HT-29 (cell line): ENCODE measurements at regions not wholly inside any gene's neighbourhood (a gene's known extent, or its start where the extent isn't known, plus 50 kb on each side); places are given as distances from the start of the nearest gene placed in this dataset.

Experiments
- DNase-seq: peaks from one replicate; pipeline ENCODE4 v3.0.0-alpha.2; 2015; ENCODE audit warnings: low spot score

DNA sequence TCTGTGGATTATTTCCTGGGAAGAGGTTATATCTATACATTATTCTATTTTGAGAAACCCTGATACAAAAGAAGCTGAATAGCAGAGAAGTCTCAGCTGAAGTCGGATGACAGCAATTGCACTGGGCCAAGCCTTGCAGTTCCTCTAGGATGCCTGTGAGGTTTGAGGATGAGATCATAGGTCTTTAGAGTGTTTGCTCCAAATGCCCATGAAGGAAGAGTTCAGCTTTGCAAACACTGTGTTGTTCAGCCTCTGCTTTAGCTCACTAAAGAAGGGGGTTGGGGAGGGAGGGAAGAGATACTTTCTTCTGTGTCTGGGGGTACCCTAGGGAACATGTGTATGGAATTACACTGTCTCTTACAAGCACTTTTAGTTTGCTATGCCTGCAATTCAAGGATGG, 282.5 kb upstream of the NRP1 start:
- no peak for DNase-seq

DNA sequence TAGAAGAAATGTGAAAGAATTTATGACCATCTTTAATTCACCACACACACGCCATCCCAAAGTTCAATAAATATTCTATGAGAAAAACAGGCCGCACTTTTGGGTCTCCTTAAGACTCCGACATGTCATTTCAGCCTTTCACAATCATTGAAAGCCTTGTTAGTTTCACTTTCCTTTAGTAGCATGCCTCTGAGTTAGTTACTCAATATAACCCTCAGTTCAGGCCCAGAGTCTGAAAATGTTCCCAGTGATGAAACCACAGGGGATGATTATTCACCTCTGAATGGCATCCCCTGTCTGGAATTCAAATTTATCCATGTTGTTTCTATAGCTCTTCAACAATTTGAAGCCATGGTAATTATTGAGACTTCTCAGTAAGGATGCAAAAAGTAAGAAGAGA, 278.1 kb upstream of the NRP1 start:
- no peak for DNase-seq

DNA sequence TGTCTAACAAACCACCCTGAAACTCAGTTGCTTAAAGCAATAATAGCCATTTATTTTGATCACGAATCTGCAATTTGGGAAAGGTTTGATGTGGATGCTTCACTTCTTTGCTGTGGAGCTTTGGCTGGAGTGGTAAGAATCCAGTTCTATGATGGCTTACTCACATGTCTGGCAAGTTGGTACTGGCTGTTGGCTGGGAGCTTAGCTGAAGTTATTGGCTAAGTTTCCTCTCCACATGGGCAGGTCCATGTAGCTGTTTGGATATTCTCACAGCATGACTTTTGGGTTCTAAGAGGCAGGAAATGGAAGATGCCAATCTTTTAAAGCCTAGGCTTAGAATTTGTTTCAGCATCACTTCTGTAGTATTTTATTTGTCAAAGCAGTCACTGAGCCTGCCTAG, 277.6 kb upstream of the NRP1 start:
- no peak for DNase-seq

DNA sequence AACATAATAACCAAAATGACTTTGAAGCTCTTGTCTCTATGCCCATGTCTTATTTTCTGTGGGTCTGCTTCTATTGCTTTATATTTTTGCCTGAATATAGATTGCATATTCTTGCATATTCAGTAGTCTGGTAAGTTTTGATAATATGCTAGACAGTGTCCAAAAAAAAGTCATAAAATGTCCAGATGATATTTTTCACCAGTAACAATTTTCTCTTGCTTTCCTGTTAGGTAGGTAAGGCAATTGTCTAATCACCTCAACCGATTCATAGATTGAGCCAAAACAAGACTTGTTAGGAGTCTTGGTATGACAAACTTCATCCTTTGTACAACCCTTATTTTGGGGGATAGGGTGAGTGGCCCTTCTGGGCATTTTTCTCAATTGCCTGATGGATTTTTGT, 277.0 kb upstream of the NRP1 start:
- DNase-seq: no peak

DNA sequence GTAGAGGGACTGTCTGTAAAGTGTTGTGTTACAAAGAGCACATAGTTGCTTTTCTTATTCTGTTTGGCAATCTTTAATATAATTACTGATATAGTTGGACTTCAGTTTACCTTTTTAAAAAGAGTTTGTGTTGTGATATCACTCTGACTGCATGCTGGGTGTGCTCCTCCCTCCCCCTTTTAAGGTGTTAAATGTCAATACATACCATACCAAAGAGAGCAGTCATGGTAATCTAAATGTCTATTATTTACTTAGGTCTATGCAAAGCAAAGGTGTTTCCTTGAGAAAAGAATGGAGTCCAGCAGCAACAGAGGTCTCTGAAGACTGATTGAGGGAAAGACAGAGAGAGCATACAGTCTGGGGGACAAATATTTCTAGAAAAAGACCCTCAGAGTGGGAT, 275.1 kb upstream of the NRP1 start:
- DNase-seq: no peak

DNA sequence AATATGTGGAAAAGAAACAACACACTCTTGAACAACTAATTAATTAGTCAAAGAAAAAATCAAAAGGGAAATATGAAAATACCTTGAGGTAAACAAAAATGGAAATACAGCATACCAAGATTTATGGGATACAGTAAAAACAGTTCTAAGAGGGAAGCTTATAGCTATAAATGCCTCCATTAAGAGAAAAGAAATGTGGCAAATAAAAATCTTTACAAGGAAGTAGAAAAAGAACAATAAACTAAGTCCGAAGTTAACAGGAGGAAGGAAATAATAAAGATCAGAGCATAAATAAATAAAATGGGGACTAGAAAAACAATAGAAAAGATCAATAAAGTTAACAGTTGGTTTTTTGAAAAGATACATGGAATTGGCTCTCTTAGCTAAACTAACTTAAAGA, 267.8 kb upstream of the NRP1 start:
- DNase-seq: peak; percentile 22

DNA sequence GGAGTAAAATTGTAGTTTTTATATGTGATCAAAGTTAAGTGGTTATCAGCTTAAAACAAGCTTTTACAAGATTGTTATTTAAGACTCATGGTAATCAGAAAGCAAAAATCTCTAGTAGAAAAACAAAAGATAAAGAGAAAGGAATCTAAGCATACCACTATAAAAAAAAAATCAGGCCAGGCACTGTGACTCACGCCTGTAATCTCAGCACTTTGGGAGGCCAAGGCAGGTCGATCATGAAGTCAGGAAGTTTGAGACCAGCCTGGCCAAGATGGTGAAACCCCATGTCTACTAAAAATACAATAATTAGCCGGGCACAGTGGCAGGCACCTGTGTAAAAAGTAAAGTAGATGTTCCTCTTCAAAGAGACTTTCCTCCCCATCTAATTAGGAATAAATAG, 265.9 kb upstream of the NRP1 start:
- no peak for DNase-seq

DNA sequence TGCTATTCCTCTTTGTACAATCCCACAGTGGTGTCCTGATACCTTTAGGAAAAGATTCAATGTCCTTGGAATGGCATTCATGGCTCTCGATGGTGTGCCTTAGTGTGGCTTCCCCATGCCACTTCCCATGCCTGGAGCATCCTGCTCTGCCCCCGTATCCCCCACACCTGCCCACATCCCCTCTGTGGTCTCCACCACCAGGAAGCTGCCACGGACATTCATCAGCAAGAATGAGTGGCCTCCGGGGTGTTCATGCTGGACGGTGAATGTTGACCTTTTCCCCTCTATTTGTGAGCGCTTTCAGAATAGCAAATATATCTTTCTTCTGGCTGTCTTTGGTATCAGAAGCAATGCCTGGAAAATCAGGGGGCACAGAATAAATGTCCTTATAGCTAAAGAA, 262.0 kb upstream of the NRP1 start:
- DNase-seq: no peak

DNA sequence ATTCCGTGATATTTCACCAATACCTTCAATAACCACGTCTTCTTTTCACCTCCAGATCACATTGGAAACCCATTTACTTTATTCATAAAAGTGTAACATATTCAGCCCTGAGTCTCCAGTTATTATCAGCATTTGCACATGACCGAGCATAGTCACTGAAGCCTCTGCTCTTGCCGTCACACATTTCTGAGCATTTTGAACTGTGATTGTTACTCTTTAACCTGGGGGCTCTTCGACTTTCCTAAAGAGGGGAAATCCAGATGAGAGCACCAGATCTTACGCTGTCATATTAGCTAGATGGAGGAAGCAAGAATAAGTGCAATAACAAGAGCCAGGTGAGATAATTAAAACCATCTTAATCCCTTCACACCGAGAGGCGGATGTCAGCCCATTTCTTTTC, 260.0 kb upstream of the NRP1 start:
- no peak for DNase-seq

DNA sequence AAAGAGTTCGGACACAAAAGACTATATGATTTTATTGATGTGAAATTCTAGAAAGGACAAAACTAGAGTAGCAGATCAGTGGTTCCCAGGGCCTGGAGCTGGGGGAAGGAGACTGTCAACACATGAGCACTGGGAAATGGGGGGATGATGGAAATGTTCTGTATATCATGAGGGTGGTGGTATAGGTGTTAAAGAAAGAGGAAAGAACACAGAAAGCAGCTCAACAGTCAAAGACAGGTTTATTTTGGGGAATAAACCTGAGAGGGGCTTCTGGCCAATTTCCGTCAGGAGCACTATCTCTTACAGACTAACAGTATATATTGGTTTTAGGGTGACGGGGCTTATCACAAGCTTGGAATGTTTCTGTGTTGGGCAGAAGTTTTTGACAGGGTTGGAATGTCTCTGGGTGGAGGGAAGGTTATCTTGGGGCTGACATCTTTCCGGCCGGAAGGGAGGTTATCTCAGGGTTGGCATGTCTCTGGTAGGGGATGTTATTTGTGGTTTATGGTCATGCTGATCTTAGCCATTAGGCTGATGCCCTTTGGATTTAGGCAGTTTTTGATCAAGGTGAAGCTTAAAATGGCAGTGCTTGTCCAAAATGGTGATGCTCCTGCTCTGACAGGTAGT, 254.6 kb upstream of the NRP1 start:
- no peak for DNase-seq

DNA sequence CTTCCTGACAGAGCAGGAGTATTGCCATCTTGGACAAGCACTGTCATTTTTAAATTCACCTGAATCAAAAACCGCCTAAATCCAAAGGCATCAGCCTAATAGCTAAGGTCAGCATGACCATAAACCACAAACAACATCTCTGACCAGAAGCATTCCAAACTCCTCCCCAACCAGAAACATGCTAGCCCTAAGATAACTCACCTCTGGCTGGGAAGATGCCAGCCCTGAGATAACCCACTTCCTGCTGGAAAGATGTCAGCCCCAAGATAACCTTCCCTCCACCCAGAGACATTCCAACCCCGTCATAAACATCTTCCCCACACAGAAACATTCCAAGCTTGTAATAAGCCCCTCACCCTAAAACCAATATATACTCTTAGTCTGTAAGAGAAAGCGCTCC, 250.1 kb upstream of the NRP1 start:
- peak; percentile 54 for DNase-seq

DNA sequence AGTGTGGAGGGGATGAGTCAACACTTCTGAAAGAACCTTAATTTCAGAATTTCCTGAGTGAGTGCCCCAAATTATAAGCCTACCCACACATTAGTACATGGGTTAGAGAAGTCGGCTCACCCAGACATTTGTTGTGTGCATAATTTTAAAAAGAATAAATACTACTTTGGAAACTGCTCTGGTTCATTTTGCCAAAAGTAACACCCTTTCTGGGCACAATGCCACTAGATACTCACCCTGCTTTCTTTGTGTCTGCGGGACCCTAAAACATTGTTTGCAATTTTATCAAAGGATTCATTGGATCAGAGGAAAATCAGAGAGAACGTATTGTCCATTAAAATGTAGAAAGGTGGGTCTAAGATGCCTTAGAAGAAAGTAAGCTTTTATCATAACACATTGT, 245.5 kb upstream of the NRP1 start:
- DNase-seq: no peak

DNA sequence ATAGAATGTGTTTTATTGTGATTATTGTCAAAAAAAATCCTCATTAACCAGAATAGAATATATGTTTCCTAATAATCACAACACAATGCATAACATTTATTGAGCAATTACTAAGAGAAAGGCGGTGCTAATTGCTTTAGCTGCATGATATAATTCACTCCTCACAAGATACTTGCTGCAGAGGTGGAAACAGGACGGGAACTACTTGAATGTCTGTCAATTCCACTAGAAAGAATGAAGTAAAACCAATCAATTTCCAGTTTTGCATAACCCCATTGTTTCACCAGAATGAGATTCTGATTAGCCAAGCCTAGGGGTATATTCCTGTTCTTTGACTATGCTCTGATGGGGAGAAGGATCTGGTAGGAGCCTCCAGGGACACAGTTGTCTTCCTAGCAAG, 239.1 kb upstream of the NRP1 start:
- no peak for DNase-seq

DNA sequence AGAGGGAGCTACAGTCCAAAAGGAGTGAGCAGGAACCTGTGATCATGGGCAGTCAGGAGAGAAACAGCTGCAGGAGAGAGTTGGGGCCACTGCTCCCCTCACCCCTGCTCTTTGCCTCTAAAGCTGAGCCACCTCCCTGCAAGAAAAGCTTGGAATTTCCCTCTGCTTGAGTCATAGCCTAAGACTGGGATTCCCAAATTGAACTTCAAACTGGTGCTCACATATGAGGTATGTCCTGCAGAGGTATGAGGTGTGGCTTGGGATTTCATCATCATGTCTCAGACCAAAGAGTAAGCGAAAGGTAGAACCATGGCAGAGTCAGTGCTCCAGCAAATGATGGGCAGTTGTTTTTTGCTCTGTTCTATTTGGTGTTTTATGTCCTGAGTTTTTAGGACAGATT, 237.1 kb upstream of the NRP1 start:
- no peak for DNase-seq

DNA sequence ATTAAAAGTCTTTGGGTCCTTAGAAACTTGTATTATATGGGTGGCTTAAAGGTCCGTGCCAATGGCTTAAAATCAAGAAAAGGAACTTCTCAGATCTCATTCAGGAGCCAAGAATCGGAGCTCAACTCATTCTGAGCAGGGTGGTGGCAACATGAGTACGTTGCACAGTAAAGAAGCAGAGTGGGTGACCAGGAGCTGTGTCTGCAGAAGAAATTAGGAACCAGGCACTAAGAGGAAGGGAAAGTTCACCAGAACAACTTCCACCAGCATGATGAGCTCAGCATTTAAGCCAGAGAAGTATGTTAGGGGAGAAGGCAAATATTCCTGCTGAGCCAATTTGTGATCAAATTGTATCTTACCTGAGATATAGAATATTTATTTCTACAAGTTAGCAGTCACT, 236.0 kb upstream of the NRP1 start:
- DNase-seq: no peak

DNA sequence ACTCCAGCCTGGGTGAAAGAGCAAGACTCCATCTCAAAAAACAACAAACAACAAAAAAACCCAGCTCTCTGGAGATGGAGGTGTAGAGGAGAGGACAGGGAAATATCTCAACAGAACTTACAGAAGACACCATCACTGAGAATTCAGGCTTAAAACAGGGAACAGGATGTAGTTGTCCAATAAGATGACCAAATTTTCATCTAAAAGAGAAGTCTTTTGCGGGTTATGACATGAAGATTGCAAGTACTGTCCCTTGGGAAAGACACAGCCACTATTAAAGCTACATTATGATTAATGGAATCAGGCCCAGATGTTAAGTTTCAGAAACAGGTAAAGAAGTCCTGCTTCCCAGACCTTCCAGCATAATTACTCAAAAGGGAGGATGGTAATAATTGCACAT, 235.2 kb upstream of the NRP1 start:
- DNase-seq: no peak

DNA sequence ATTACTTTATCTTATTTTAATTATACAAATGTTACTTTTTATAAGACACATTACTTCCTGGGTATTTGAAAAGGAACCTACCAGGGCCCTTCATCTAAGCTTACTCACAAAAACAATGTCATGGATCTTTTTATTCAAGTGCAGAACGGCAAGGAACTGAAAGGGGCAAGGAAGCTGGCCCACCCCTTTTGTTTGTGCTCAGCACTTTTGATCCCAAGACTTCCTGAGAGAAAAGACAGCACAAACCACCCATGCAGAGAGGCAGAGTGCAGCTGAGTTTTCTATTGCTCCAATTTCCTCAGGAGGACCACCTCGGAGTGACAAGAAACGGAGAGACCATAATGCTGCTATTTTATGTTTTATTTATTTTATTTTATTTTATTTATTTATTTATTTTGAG, 232.0 kb upstream of the NRP1 start:
- no peak for DNase-seq

DNA sequence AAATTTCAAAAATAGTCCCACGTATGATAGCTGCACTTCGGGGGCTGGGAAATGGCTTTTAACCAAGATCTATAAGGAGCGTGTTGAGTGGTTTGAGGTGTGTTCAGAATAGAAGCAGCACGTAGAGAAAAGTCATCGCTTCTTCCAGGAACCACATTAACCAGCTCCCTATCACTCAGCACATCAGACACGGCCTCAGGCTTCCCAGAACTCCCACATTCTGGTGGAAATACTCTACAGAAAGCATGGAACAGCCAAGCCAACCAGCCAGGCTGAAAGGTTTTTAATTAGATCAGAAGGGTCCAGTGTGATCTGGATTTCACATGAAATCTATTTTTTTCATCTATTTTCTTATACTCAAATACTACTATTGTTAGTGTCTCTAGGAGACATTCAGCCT, 231.5 kb upstream of the NRP1 start:
- no peak for DNase-seq

DNA sequence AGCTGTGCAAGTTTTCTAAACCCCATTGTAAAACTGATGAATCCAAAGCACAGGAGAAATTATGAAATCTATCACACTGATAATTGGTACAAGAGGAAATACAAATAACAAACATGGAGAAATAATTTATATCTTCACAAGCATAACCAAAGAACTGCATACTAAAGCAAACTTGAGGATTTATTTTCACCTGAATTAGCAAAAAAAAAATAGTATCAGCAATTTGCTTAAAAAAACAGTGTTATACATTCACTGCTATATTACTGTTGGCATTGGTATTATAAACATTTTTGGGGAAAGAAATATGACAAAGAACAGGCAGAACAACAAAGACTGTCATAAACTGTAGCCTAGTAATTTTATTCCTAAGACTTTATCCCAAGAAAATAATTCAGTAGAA, 230.8 kb upstream of the NRP1 start:
- DNase-seq: no peak

DNA sequence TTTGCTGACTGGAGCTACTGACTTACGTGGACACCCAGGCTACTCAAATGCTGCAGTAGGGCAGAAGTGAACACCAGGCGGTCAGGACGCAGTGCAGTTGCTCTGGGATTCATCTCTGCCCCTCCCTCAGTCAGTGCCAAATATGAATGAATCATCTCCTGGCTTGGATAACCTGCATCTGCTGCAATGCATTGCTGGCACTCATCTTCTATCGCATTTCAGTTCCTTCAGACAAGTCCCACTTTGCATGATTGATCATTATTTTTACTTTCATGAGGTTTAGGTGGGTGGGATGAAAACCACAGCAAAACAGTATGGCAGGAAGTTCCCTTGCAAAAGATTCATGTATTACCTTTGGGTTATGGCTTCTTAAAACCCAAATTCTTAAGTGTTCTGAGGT, 224.6 kb upstream of the NRP1 start:
- no peak for DNase-seq

DNA sequence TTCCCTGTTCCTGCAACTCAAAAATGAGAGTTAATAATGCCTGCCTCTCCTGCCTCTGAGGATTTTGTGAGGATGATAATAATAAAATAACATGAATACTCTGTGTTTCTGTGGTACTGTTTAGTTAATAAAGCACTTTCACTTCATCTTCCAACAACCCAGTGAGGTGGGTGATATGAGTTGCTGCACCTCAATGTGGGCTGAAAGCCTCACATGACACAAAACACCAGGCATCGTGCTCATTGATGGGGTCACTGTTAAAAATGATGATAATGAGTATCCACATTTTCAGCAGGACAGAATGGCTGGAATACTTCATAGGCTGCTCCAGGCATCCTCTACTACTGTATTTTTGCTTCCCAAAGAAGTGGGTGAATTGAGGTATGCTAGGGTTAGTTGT, 222.8 kb upstream of the NRP1 start:
- DNase-seq: no peak

DNA sequence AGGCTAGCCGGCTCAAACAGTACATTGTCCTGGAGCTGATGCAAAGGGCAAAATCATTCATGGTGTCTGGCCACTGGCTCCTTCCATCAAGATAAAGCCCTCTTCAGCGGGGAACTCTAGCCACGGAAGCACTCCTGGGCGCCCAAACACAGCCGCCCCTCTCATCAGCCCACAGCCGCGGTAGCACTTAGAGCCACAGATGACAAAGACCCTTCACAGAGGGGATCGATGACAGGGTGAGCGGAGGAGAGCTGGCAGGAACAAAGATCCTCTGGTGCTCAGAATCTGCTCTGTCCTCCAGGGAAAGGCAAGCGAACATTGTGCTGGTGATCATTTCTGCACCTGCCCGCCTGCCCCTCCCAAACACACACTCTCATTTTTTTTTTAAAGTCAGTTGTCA, 222.2 kb upstream of the NRP1 start:
- DNase-seq: no peak

DNA sequence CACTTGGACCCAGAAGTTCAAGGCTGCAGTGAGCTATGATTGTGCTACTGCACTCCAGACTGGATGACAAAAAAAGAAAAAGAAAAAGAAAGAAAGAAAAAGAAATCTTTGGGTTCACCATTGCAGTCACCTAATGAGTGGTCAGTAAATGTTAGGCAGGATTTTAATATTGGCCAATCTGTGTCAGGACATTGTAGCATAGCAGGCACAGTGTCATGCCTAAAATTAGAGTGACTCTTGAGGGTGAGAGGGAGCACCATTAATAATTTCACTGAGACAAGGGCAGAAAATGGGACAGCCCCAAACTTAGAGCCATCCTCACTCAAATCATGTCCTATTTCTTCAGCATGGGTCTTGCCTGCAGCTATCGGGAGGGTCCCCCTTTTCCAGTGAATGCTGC, 221.6 kb upstream of the NRP1 start:
- no peak for DNase-seq

DNA sequence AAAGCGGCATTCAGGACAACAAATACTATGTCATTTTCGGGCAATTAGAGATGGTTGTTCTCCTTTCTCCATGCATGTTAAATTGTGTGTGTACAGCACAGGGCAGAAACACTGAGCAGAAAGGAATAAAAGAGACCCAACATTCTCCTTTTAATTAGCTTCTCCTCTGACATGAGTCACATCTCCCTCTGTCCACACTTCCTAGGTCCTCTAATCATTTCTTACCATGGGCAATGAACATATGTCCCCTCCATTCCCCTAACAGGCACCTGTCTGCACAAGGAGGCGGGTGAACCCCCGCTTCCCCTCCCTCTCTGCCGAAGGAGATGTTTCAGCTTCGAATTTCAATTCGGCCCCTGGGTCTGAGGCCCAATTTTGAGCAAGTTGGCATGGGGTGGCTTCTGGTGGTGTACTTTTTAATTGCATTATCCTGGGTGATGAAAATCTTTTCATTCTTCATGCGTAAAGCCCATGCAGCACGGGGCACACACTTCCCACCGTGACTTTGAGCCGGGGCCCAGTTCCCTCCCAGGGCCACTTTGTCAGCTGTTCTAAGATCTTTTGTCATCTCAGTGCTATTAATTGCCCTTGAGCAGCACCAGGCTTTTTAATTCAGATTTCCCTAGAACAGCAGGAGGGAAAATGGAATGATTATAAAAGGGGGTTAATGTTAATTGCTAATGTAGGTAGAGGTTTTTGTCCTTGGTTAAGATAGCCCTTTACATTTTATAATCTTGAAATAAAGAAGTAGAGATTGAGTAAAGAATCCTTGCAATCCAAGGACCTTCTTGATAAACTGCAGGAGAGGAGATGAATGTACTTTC, 219.5 kb upstream of the NRP1 start:
- DNase-seq: no peak
